Activated T-helper 17 cell treated with anti-CD3 and anti-CD28 coated beads, Interleukin-2, amount 50 U/mL, for 72 hours (primary cell): ENCODE measurements at regions not wholly inside any gene's neighbourhood (a gene's known extent, or its start where the extent isn't known, plus 50 kb on each side); places are given as distances from the start of the nearest gene placed in this dataset.

Source experiments
- ATAC-seq: fragments of 150-1000 bp; cut with Tn5 transposase; replicated peaks from 2 replicates; pipeline ENCODE4 v1.10.0; 2021; ENCODE audit warnings: mild to moderate bottlenecking, moderate library complexity
- H3K27ac Mint-ChIP-seq: one replicate; pipeline ENCODE4 v1.8.0; 2022; ENCODE audit warnings: mixed read lengths
- H3K27me3 Mint-ChIP-seq: one replicate; pipeline ENCODE4 v1.8.0; 2022; ENCODE audit warnings: mixed read lengths
- H3K36me3 Mint-ChIP-seq: one replicate; pipeline ENCODE4 v1.8.0; 2022; ENCODE audit warnings: low read depth, mild to moderate bottlenecking, mixed read lengths
- H3K4me1 Mint-ChIP-seq: one replicate; pipeline ENCODE4 v1.8.0; 2022; ENCODE audit warnings: mixed read lengths
- H3K4me3 Mint-ChIP-seq: one replicate; pipeline ENCODE4 v1.8.0; 2022; ENCODE audit warnings: mild to moderate bottlenecking, mixed read lengths
- H3K9me3 Mint-ChIP-seq: one replicate; pipeline ENCODE4 v1.8.0; 2022; ENCODE audit warnings: mixed read lengths

GRCh38 chr9:19937121-19937520 lies 148.3 kb upstream of the SLC24A2 start:
- H3K36me3 Mint-ChIP-seq: no peaks in the 10 kb centered on the region
- no peak overlapping the region for H3K27ac Mint-ChIP-seq
- H3K27me3 Mint-ChIP-seq: peaks cover 11% of the 10 kb centered on the region
- H3K9me3 Mint-ChIP-seq: no peaks in the 10 kb centered on the region
- no peaks in the 10 kb centered on the region for H3K4me1 Mint-ChIP-seq
- H3K4me3 Mint-ChIP-seq: no peak overlapping the region
- no peak for ATAC-seq

- ATAC-seq: no peak
- H3K27ac Mint-ChIP-seq: no peak overlapping the region
- H3K27me3 Mint-ChIP-seq: peaks cover 11% of the 10 kb centered on the region
- H3K36me3 Mint-ChIP-seq: no peaks in the 10 kb centered on the region
- no peak overlapping the region for H3K4me3 Mint-ChIP-seq
- no peaks in the 10 kb centered on the region for H3K4me1 Mint-ChIP-seq
- no peaks in the 10 kb centered on the region for H3K9me3 Mint-ChIP-seq
Measured at GRCh38 chr9:19936598-19936997, 147.8 kb upstream of the SLC24A2 start.

GRCh38 chr9:19935422-19935821 lies 146.6 kb upstream of the SLC24A2 start:
- no peak overlapping the region for H3K27ac Mint-ChIP-seq
- no peaks in the 10 kb centered on the region for H3K36me3 Mint-ChIP-seq
- no peaks in the 10 kb centered on the region for H3K4me1 Mint-ChIP-seq
- H3K9me3 Mint-ChIP-seq: no peaks in the 10 kb centered on the region
- H3K4me3 Mint-ChIP-seq: no peak overlapping the region
- H3K27me3 Mint-ChIP-seq: peaks cover 11% of the 10 kb centered on the region
- ATAC-seq: no peak

- H3K4me3 Mint-ChIP-seq: peak overlapping the region; percentile 58
- no peaks in the 10 kb centered on the region for H3K4me1 Mint-ChIP-seq
- peaks cover 11% of the 10 kb centered on the region for H3K27me3 Mint-ChIP-seq
- ATAC-seq: no peak
- H3K27ac Mint-ChIP-seq: no peak overlapping the region
- no peaks in the 10 kb centered on the region for H3K9me3 Mint-ChIP-seq
- H3K36me3 Mint-ChIP-seq: no peaks in the 10 kb centered on the region
Measured at GRCh38 chr9:19934301-19934871, 145.5 kb upstream of the SLC24A2 start.

GRCh38 chr9:19931098-19931890 lies 142.5 kb upstream of the SLC24A2 start:
- Mint-ChIP-seq H3K9me3 (no peaks in the 10 kb centered on the region), H3K27me3 (peaks cover 11% of the 10 kb centered on the region), H3K4me1 (no peaks in the 10 kb centered on the region), H3K4me3 (no peak overlapping the region), H3K27ac (no peak overlapping the region), H3K36me3 (no peaks in the 10 kb centered on the region)
- no peak for ATAC-seq

- ATAC-seq: no peak
- Mint-ChIP-seq H3K4me1 (no peaks in the 10 kb centered on the region), H3K36me3 (no peaks in the 10 kb centered on the region), H3K4me3 (no peak overlapping the region), H3K27me3 (peaks cover 6% of the 10 kb centered on the region), H3K27ac (no peak overlapping the region), H3K9me3 (no peaks in the 10 kb centered on the region)
Measured at GRCh38 chr9:19927560-19927959, 138.7 kb upstream of the SLC24A2 start.

GRCh38 chr9:19926774-19927173 lies 137.9 kb upstream of the SLC24A2 start:
- H3K27me3 Mint-ChIP-seq: peaks cover 9% of the 10 kb centered on the region
- no peaks in the 10 kb centered on the region for H3K9me3 Mint-ChIP-seq
- no peak overlapping the region for H3K27ac Mint-ChIP-seq
- no peaks in the 10 kb centered on the region for H3K36me3 Mint-ChIP-seq
- peak overlapping the region; percentile 56 for H3K4me3 Mint-ChIP-seq
- ATAC-seq: no peak
- no peaks in the 10 kb centered on the region for H3K4me1 Mint-ChIP-seq

GRCh38 chr9:19925674-19926503 lies 137.1 kb upstream of the SLC24A2 start:
- Mint-ChIP-seq H3K36me3 (no peaks in the 10 kb centered on the region), H3K27me3 (peaks cover 12% of the 10 kb centered on the region), H3K27ac (no peak overlapping the region)

GRCh38 chr9:19924080-19924479 lies 135.2 kb upstream of the SLC24A2 start:
- Mint-ChIP-seq H3K36me3 (no peaks in the 10 kb centered on the region), H3K9me3 (no peaks in the 10 kb centered on the region), H3K27me3 (peaks cover 22% of the 10 kb centered on the region), H3K27ac (no peak overlapping the region), H3K4me1 (no peaks in the 10 kb centered on the region), H3K4me3 (no peak overlapping the region)
- no peak for ATAC-seq

More at GRCh38 chr9:19925674-19926503, 137.1 kb upstream of the SLC24A2 start:
- H3K4me3 Mint-ChIP-seq: peak overlapping the region; percentile 56
- ATAC-seq: peak; percentile 93
- no peaks in the 10 kb centered on the region for H3K4me1 Mint-ChIP-seq
- no peaks in the 10 kb centered on the region for H3K9me3 Mint-ChIP-seq

- Mint-ChIP-seq H3K9me3 (no peaks in the 10 kb centered on the region), H3K4me3 (no peak overlapping the region), H3K4me1 (no peaks in the 10 kb centered on the region), H3K27me3 (peaks cover 27% of the 10 kb centered on the region), H3K27ac (no peak overlapping the region), H3K36me3 (no peaks in the 10 kb centered on the region)
- ATAC-seq: no peak
Measured at GRCh38 chr9:19922476-19923118, 133.8 kb upstream of the SLC24A2 start.

GRCh38 chr9:19920401-19920800 lies 131.6 kb upstream of the SLC24A2 start:
- no peak for ATAC-seq
- H3K36me3 Mint-ChIP-seq: no peaks in the 10 kb centered on the region
- peaks cover 27% of the 10 kb centered on the region for H3K27me3 Mint-ChIP-seq
- H3K4me3 Mint-ChIP-seq: no peak overlapping the region
- H3K9me3 Mint-ChIP-seq: no peaks in the 10 kb centered on the region
- no peaks in the 10 kb centered on the region for H3K4me1 Mint-ChIP-seq
- no peak overlapping the region for H3K27ac Mint-ChIP-seq

- Mint-ChIP-seq H3K27ac (no peak overlapping the region), H3K4me3 (no peak overlapping the region), H3K4me1 (no peaks in the 10 kb centered on the region), H3K27me3 (peaks cover 20% of the 10 kb centered on the region), H3K36me3 (no peaks in the 10 kb centered on the region), H3K9me3 (no peaks in the 10 kb centered on the region)
- no peak for ATAC-seq
Measured at GRCh38 chr9:19918630-19919029, 129.8 kb upstream of the SLC24A2 start.

- ATAC-seq: no peak
- Mint-ChIP-seq H3K27me3 (peaks cover 4% of the 10 kb centered on the region), H3K36me3 (no peaks in the 10 kb centered on the region), H3K4me1 (no peaks in the 10 kb centered on the region), H3K9me3 (no peaks in the 10 kb centered on the region), H3K27ac (no peak overlapping the region), H3K4me3 (no peak overlapping the region)
Measured at GRCh38 chr9:19914044-19914443, 125.2 kb upstream of the SLC24A2 start.

- H3K4me3 Mint-ChIP-seq: no peak overlapping the region
- no peaks in the 10 kb centered on the region for H3K27me3 Mint-ChIP-seq
- no peaks in the 10 kb centered on the region for H3K4me1 Mint-ChIP-seq
- no peaks in the 10 kb centered on the region for H3K9me3 Mint-ChIP-seq
- no peaks in the 10 kb centered on the region for H3K36me3 Mint-ChIP-seq
- no peak for ATAC-seq
- H3K27ac Mint-ChIP-seq: no peak overlapping the region
Measured at GRCh38 chr9:19913151-19913550, 124.3 kb upstream of the SLC24A2 start.
